GM23338 (cell line): ENCODE measurements at regions not wholly inside any gene's neighbourhood (a gene's known extent, or its start where the extent isn't known, plus 50 kb on each side); places are given as distances from the start of the nearest gene placed in this dataset.

Source experiments
- ATAC-seq: fragments of 200-7000 bp; cut with Tn5 transposase; 3 replicates; pipeline ENCODE4 v1.9.1; 2020
- DNase-seq: peaks from one replicate; pipeline ENCODE4 v3.0.0-alpha.2; 2015; ENCODE audit warnings: low spot score
- H2AFZ ChIP-seq: fragments of 200-600 bp; sonication (generic); 2 replicates; pipeline ENCODE4 v1.8.0; 2016; ENCODE audit warnings: antibody characterized with exemption, mild to moderate bottlenecking, moderate library complexity
- H3F3A ChIP-seq: fragments of 200-600 bp; sonication (generic); replicated peaks from 2 replicates; pipeline ENCODE4 v1.8.0; 2017; ENCODE audit warnings: antibody characterized with exemption, mixed run types, low read depth
- H3K27ac ChIP-seq: fragments of 200-600 bp; sonication (generic); 2 replicates; pipeline ENCODE4 v1.6.1; 2016; ENCODE audit warnings: low read depth
- H3K27me3 ChIP-seq: fragments of 200-600 bp; sonication (generic); 2 replicates; pipeline ENCODE4 v1.8.0; 2016; ENCODE audit warnings: mild to moderate bottlenecking, mixed run types, moderate library complexity; ENCODE audit not compliant: insufficient read depth
- H3K36me3 ChIP-seq: fragments of 200-600 bp; sonication (generic); 2 replicates; pipeline ENCODE4 v1.8.0; 2016; ENCODE audit warnings: mild to moderate bottlenecking; ENCODE audit not compliant: insufficient read depth
- H3K4me1 ChIP-seq: fragments of 200-600 bp; sonication (generic); 2 replicates; pipeline ENCODE4 v1.8.0; 2016; ENCODE audit warnings: mild to moderate bottlenecking, moderate library complexity; ENCODE audit not compliant: insufficient read depth
- H3K4me2 ChIP-seq: fragments of 200-600 bp; sonication (generic); 2 replicates; pipeline ENCODE4 v1.7.1; 2017; ENCODE audit warnings: mixed run types
- H3K4me3 ChIP-seq: fragments of 200-600 bp; sonication (generic); 2 replicates; pipeline ENCODE4 v1.6.1; 2016; ENCODE audit warnings: mixed run types
- H3K79me2 ChIP-seq: fragments of 200-600 bp; sonication (generic); replicated peaks from 2 replicates; pipeline ENCODE4 v1.8.0; 2017; ENCODE audit warnings: mild to moderate bottlenecking; ENCODE audit not compliant: insufficient read depth
- H3K9me2 ChIP-seq: fragments of 200-600 bp; sonication (generic); 2 replicates; pipeline ENCODE4 v1.8.0; 2017; ENCODE audit not compliant: insufficient read depth
- H4K20me1 ChIP-seq: fragments of 200-600 bp; sonication (generic); replicated peaks from 2 replicates; pipeline ENCODE4 v1.8.0; 2017; ENCODE audit warnings: mild to moderate bottlenecking; ENCODE audit not compliant: insufficient read depth
- H3K27ac Mint-ChIP-seq: 2 replicates; pipeline ENCODE4 v1.8.0; 2020; ENCODE audit warnings: inconsistent platforms, mild to moderate bottlenecking, moderate library complexity, mixed read lengths
- H3K27me3 Mint-ChIP-seq: 3 replicates; pipeline ENCODE4 v1.8.0; 2022; ENCODE audit warnings: low read depth, mild to moderate bottlenecking, moderate library complexity, mixed read lengths, inconsistent platforms; ENCODE audit not compliant: insufficient read depth, poor library complexity
- H3K36me3 Mint-ChIP-seq: 3 replicates; pipeline ENCODE4 v1.8.0; 2021; ENCODE audit warnings: low read depth, mild to moderate bottlenecking, inconsistent platforms, moderate library complexity, mixed read lengths
- H3K4me1 Mint-ChIP-seq: 3 replicates; pipeline ENCODE4 v1.8.0; 2020; ENCODE audit warnings: mild to moderate bottlenecking, inconsistent platforms, mixed read lengths
- H3K4me3 Mint-ChIP-seq: 3 replicates; pipeline ENCODE4 v1.8.0; 2021; ENCODE audit warnings: moderate library complexity, mild to moderate bottlenecking, inconsistent platforms, mixed read lengths
- H3K9me3 Mint-ChIP-seq: 3 replicates; pipeline ENCODE4 v1.8.0; 2020; ENCODE audit warnings: moderate library complexity, mild to moderate bottlenecking, inconsistent platforms, mixed read lengths
- CREB1 ChIP-seq: fragments of 250-450 bp; sonication (Bioruptor Pico); IDR thresholded peaks from 2 replicates; pipeline ENCODE4 v1.5.0; 2020; ENCODE audit warnings: low read depth, mild to moderate bottlenecking, moderate library complexity
- EZH2 ChIP-seq: fragments of 200-600 bp; sonication (generic); IDR thresholded peaks from one replicate; pipeline ENCODE4 v1.8.0; 2017; ENCODE audit warnings: antibody characterized with exemption, mild to moderate bottlenecking, low read depth; ENCODE audit not compliant: unreplicated experiment
- EZH2phosphoT487 ChIP-seq: fragments of 200-600 bp; sonication (generic); IDR thresholded peaks from one replicate; pipeline ENCODE4 v1.8.1; 2018; ENCODE audit warnings: antibody characterized with exemption; ENCODE audit not compliant: unreplicated experiment
- JUNB ChIP-seq: IDR thresholded peaks from one replicate; pipeline ENCODE4 v1.6.1; 2016; ENCODE audit warnings: antibody characterized with exemption; ENCODE audit not compliant: unreplicated experiment
- STAT1 ChIP-seq: IDR thresholded peaks from one replicate; pipeline ENCODE4 v1.6.1; 2016; ENCODE audit warnings: antibody characterized with exemption; ENCODE audit not compliant: unreplicated experiment
- ZNF114 ChIP-seq: fragments of 250-450 bp; sonication (Bioruptor Pico); IDR thresholded peaks from 2 replicates; pipeline ENCODE4 v1.5.0; 2020; ENCODE audit warnings: mild to moderate bottlenecking, moderate library complexity
- TF ChIP-seq, protein P1 (sequence below), 2 experiments: fragments of 200-600 bp in 1 of 2; sonication (generic) in 1 of 2; conservative IDR thresholded peaks; 2 replicates each; pipeline versions ENCODE4 v1.5.1 to v1.6.1; 2016 to 2017; ENCODE audit warnings: antibody characterized with exemption in 2 of 2, low read depth in 2 of 2, mild to moderate bottlenecking in 2 of 2, moderate library complexity in 1 of 2
- TF ChIP-seq, protein P2 (sequence below): fragments of 250-450 bp; sonication (Bioruptor Pico); IDR thresholded peaks from 2 replicates; pipeline ENCODE4 v1.5.0; 2020; ENCODE audit warnings: mild to moderate bottlenecking, moderate library complexity

DNA sequence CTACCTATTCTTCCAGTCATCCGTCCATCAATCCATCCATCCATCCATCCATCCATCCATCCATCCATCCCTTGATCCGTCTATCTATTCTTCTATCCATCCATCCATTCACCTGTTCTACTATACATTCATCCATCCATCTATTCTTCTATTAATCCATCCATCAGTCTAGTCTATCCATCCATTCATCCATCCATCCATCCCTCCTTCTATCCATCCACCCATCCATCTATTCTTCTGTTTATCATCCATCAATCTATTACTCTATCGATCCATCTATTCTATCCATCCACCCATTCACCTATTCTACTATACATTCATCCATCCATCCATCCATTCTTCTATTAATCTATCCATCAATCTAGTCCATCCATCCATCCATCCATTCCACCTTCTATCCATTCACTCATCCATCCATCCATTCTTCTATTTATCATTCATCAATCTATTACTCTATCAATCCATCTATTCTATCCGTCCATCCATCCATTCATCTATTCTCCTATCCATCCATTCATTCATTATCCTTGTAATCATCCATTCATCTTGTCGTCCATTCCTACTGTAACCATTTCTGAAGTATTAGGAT is 110.4 kb upstream of the ZNF516 start (continued):
- TF ChIP-seq, protein P1, sequence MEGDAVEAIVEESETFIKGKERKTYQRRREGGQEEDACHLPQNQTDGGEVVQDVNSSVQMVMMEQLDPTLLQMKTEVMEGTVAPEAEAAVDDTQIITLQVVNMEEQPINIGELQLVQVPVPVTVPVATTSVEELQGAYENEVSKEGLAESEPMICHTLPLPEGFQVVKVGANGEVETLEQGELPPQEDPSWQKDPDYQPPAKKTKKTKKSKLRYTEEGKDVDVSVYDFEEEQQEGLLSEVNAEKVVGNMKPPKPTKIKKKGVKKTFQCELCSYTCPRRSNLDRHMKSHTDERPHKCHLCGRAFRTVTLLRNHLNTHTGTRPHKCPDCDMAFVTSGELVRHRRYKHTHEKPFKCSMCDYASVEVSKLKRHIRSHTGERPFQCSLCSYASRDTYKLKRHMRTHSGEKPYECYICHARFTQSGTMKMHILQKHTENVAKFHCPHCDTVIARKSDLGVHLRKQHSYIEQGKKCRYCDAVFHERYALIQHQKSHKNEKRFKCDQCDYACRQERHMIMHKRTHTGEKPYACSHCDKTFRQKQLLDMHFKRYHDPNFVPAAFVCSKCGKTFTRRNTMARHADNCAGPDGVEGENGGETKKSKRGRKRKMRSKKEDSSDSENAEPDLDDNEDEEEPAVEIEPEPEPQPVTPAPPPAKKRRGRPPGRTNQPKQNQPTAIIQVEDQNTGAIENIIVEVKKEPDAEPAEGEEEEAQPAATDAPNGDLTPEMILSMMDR (conservative IDR thresholded peaks at IDR 0.05; ENCODE audit: low read depth in 2 of 2): no peak
- TF ChIP-seq, protein P2, sequence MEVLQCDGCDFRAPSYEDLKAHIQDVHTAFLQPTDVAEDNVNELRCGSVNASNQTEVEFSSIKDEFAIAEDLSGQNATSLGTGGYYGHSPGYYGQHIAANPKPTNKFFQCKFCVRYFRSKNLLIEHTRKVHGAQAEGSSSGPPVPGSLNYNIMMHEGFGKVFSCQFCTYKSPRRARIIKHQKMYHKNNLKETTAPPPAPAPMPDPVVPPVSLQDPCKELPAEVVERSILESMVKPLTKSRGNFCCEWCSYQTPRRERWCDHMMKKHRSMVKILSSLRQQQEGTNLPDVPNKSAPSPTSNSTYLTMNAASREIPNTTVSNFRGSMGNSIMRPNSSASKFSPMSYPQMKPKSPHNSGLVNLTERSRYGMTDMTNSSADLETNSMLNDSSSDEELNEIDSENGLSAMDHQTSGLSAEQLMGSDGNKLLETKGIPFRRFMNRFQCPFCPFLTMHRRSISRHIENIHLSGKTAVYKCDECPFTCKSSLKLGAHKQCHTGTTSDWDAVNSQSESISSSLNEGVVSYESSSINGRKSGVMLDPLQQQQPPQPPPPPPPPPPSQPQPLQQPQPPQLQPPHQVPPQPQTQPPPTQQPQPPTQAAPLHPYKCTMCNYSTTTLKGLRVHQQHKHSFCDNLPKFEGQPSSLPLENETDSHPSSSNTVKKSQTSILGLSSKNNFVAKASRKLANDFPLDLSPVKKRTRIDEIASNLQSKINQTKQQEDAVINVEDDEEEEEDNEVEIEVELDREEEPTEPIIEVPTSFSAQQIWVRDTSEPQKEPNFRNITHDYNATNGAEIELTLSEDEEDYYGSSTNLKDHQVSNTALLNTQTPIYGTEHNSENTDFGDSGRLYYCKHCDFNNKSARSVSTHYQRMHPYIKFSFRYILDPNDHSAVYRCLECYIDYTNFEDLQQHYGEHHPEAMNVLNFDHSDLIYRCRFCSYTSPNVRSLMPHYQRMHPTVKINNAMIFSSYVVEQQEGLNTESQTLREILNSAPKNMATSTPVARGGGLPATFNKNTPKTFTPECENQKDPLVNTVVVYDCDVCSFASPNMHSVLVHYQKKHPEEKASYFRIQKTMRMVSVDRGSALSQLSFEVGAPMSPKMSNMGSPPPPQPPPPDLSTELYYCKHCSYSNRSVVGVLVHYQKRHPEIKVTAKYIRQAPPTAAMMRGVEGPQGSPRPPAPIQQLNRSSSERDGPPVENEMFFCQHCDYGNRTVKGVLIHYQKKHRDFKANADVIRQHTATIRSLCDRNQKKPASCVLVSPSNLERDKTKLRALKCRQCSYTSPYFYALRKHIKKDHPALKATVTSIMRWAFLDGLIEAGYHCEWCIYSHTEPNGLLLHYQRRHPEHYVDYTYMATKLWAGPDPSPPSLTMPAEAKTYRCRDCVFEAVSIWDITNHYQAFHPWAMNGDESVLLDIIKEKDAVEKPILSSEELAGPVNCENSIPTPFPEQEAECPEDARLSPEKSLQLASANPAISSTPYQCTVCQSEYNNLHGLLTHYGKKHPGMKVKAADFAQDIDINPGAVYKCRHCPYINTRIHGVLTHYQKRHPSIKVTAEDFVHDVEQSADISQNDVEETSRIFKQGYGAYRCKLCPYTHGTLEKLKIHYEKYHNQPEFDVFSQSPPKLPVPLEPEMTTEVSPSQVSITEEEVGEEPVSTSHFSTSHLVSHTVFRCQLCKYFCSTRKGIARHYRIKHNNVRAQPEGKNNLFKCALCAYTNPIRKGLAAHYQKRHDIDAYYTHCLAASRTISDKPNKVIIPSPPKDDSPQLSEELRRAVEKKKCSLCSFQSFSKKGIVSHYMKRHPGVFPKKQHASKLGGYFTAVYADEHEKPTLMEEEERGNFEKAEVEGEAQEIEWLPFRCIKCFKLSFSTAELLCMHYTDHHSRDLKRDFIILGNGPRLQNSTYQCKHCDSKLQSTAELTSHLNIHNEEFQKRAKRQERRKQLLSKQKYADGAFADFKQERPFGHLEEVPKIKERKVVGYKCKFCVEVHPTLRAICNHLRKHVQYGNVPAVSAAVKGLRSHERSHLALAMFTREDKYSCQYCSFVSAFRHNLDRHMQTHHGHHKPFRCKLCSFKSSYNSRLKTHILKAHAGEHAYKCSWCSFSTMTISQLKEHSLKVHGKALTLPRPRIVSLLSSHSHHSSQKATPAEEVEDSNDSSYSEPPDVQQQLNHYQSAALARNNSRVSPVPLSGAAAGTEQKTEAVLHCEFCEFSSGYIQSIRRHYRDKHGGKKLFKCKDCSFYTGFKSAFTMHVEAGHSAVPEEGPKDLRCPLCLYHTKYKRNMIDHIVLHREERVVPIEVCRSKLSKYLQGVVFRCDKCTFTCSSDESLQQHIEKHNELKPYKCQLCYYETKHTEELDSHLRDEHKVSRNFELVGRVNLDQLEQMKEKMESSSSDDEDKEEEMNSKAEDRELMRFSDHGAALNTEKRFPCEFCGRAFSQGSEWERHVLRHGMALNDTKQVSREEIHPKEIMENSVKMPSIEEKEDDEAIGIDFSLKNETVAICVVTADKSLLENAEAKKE: no peak
- no peak for TF ChIP-seq ZNF114 (CRISPR knock-in tag)
- TF ChIP-seq EZH2phosphoT487: no peak

DNA sequence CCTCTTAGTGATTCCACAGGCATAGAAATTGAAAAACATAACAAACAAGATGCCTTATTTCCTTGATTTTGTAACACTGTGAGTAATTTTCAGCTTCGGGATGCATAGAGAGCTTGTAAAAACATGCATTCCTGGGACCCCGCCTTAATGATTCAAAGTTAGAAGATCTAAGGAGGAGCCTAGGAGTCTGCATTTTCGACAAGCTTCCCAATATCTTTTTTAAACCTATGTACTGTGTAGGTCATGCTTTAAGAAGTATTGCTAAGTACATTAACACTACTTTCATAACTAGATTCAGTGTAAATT is 109.8 kb upstream of the ZNF516 start:
- H3K27ac Mint-ChIP-seq: no peak overlapping the region
- Histone ChIP-seq H3K36me3 (no peaks in the 10 kb centered on the region), H3K4me1 (no peaks in the 10 kb centered on the region), H3F3A (no peaks in the 10 kb centered on the region), H3K9me2 (no peaks in the 10 kb centered on the region), H3K79me2 (no peaks in the 10 kb centered on the region), H3K27me3 (no peaks in the 10 kb centered on the region), H3K4me2 (no peak overlapping the region), H2AFZ (no peak overlapping the region), H4K20me1 (no peaks in the 10 kb centered on the region), H3K27ac (no peak overlapping the region), H3K4me3 (no peak overlapping the region)
- no peaks in the 10 kb centered on the region for H3K27me3 Mint-ChIP-seq
- H3K9me3 Mint-ChIP-seq: no peaks in the 10 kb centered on the region; the same call in 2 of the 3 replicates
- no peaks in the 10 kb centered on the region for H3K36me3 Mint-ChIP-seq
- DNase-seq (no peak), ATAC-seq (no peak)
- no peaks in the 10 kb centered on the region for H3K4me1 Mint-ChIP-seq
- no peak overlapping the region for H3K4me3 Mint-ChIP-seq
- TF ChIP-seq, protein P2: no peak
- TF ChIP-seq STAT1 (no peak), EZH2 (no peak), JUNB (no peak), EZH2phosphoT487 (no peak), ZNF114 (CRISPR knock-in tag) (no peak), CREB1 (CRISPR knock-in tag) (no peak)
